B cell (primary cell): ENCODE measurements at regions not wholly inside any gene's neighbourhood (a gene's known extent, or its start where the extent isn't known, plus 50 kb on each side); places are given as distances from the start of the nearest gene placed in this dataset.

Source experiments
- ATAC-seq: fragments of 200-7000 bp; cut with Tn5 transposase; one replicate; pipeline ENCODE4 v1.10.0; 2021; ENCODE audit warnings: low read depth, mild to moderate bottlenecking, moderate number of reproducible peaks, moderate library complexity
- CTCF ChIA-PET: fragments of 350-600 bp; sonication (Branson Sonifier 250); formaldehyde crosslinking; loops from one replicate; lab custom pipeline; 2021; ENCODE audit warnings: antibody characterized with exemption, inconsistent platforms; lab: Charles Lee
- POLR2A ChIA-PET: fragments of 350-600 bp; sonication (Branson Sonifier 250); formaldehyde crosslinking; loops from one replicate; lab custom pipeline; 2021; ENCODE audit warnings: antibody characterized with exemption; lab: Charles Lee
- DNase-seq: peaks from one replicate; pipeline ENCODE4 v3.0.0; 2013
- H2AFZ ChIP-seq: 2 replicates; pipeline ENCODE4 v1.6.1; 2012; ENCODE audit warnings: mild to moderate bottlenecking, low read depth, low read length; ENCODE audit not compliant: insufficient read depth, poor library complexity, severe bottlenecking
- H3K27ac ChIP-seq, 2 donors: 1 replicate in 1 of 2; 2 replicates in 1 of 2; pipeline ENCODE4 v1.5.1; 2012 to 2013; ENCODE audit warnings: low read length in 2 of 2, mild to moderate bottlenecking in 2 of 2, moderate library complexity in 1 of 2
- H3K27me3 ChIP-seq, 4 experiments: fragments of 200-600 bp in 1 of 4; sonication (generic) in 1 of 4; replicated peaks in 1 of 4; 1 replicate in 2 of 4; 2 replicates in 2 of 4; pipeline versions ENCODE4 v1.6.1 to v1.7.0; 2013 to 2016; ENCODE audit warnings: low read length in 3 of 4, mild to moderate bottlenecking in 2 of 4, mixed read lengths in 1 of 4, moderate library complexity in 1 of 4; ENCODE audit not compliant: insufficient read depth in 4 of 4, control insufficient read depth in 3 of 4; ENCODE audit errors: control extremely low read depth in 1 of 4
- H3K36me3 ChIP-seq, 2 experiments: replicated peaks in 1 of 2; 1 replicate in 1 of 2; 2 replicates in 1 of 2; pipeline versions ENCODE4 v1.6.1 to v1.7.1; 2013; ENCODE audit warnings: low read length in 1 of 2; ENCODE audit not compliant: insufficient read depth in 2 of 2, control insufficient read depth in 1 of 2; ENCODE audit errors: control extremely low read depth in 1 of 2, extremely low read depth in 1 of 2
- H3K4me1 ChIP-seq, 2 donors: fragments of 200-600 bp in 1 of 2; sonication (generic) in 1 of 2; 1 replicate in 1 of 2; 2 replicates in 1 of 2; pipeline versions ENCODE4 v1.5.1 to v1.6.1; 2013 to 2017; ENCODE audit warnings: low read length in 2 of 2; ENCODE audit not compliant: control insufficient read depth in 2 of 2, insufficient read depth in 2 of 2
- H3K4me2 ChIP-seq: replicated peaks from 2 replicates; pipeline ENCODE3; 2012; ENCODE audit warnings: mild to moderate bottlenecking, low read depth, low read length; ENCODE audit not compliant: poor library complexity, severe bottlenecking
- H3K4me3 ChIP-seq, 5 experiments: fragments of 200-600 bp in 1 of 5; sonication (generic) in 1 of 5; 1 replicate in 3 of 5; 2 replicates in 2 of 5; pipeline versions ENCODE4 v1.5.1 to v1.7.0; 2011 to 2016; ENCODE audit warnings: low read length in 4 of 5, mild to moderate bottlenecking in 4 of 5, low read depth in 2 of 5, control low read depth in 1 of 5, moderate library complexity in 1 of 5; ENCODE audit not compliant: insufficient read depth in 1 of 5; ENCODE audit errors: control extremely low read depth in 1 of 5, extremely low read depth in 1 of 5
- H3K79me2 ChIP-seq: fragments of 200-600 bp; sonication (generic); one replicate; pipeline ENCODE4 v1.6.0; 2016; ENCODE audit warnings: low read length; ENCODE audit not compliant: control insufficient read depth, insufficient read depth
- H3K9ac ChIP-seq: fragments of 200-600 bp; sonication (generic); 2 replicates; pipeline ENCODE4 v1.6.1; 2017; ENCODE audit warnings: mild to moderate bottlenecking, low read length, moderate library complexity
- H3K9me3 ChIP-seq, 3 donors: one replicate each; pipeline versions ENCODE4 v1.6.1 to v1.7.1; 2013; ENCODE audit warnings: low read length in 2 of 3; ENCODE audit not compliant: control insufficient read depth in 2 of 3, insufficient read depth in 1 of 3; ENCODE audit errors: control extremely low read depth in 1 of 3
- H4K20me1 ChIP-seq: 2 replicates; pipeline ENCODE4 v1.6.0; 2012; ENCODE audit warnings: mild to moderate bottlenecking, low read length; ENCODE audit not compliant: insufficient read depth, control insufficient read depth, poor library complexity, severe bottlenecking
- H3K27ac Mint-ChIP-seq: one replicate; pipeline ENCODE4 v1.8.0; 2021; ENCODE audit warnings: mixed read lengths
- H3K27me3 Mint-ChIP-seq: one replicate; pipeline ENCODE4 v1.8.0; 2021; ENCODE audit warnings: mixed read lengths
- H3K4me1 Mint-ChIP-seq: one replicate; pipeline ENCODE4 v1.8.0; 2021; ENCODE audit warnings: mixed read lengths
- H3K4me3 Mint-ChIP-seq: one replicate; pipeline ENCODE4 v1.8.0; 2021; ENCODE audit warnings: mixed read lengths
- H3K9me3 Mint-ChIP-seq: one replicate; pipeline ENCODE4 v1.8.0; 2022; ENCODE audit warnings: mixed read lengths; ENCODE audit not compliant: insufficient read depth
- CTCF ChIP-seq: fragments of 200-600 bp; IDR thresholded peaks from one replicate; pipeline ENCODE4 v1.8.0; 2022; ENCODE audit warnings: antibody characterized with exemption, mild to moderate bottlenecking
- EZH2 ChIP-seq: IDR thresholded peaks from 2 replicates; pipeline ENCODE4 v1.6.1; 2012; ENCODE audit warnings: borderline replicate concordance, low read depth, mild to moderate bottlenecking, moderate library complexity, low read length; ENCODE audit not compliant: insufficient read depth, poor library complexity, severe bottlenecking
- WGBS: methylation state at CpG from one replicate; pipeline ENCODE4 v1.1.5; 2013; ENCODE audit warnings: missing lambda C conversion rate; ENCODE audit not compliant: insufficient coverage; 5-methylcytosine and 5-hydroxymethylcytosine counted together
- intact Hi-C: fragments of 100-400 bp; cut with micrococcal nuclease; formaldehyde crosslinking; loops from one replicate; pipeline ENCODE4 v1.10.0; 2022

DNA sequence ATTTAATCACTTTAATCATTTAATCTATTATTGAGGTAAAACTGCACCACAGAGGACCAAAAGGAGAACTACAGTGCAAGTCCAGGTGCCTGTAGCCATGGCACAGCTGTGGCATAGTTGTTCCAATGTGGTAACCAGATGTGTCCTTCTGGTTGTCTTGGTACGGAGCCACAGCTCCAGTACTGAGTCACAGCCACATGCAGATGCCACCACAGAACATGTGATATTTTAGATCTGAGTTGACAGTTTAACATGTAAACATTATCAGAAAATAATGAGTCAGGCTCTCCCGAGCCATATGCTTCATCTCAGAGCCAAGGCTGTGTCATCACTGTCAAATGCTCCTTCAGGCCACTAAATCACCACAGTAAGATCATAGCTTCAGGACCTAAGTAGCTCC lies 56.4 kb upstream of the RGS7 start:
- Histone ChIP-seq H3K27ac (no peak overlapping the region), H4K20me1 (no peaks in the 10 kb centered on the region), H3K9me3 (no peaks in the 10 kb centered on the region), H3K4me2 (no peak overlapping the region), H3K4me1 (no peaks in the 10 kb centered on the region), H3K4me3 (no peak overlapping the region), H3K36me3 (no peaks in the 10 kb centered on the region), H3K27me3 (no peaks in the 10 kb centered on the region), H3K9ac (no peak overlapping the region), H2AFZ (no peak overlapping the region), H3K79me2 (no peaks in the 10 kb centered on the region)
- H3K9me3 Mint-ChIP-seq, result no peaks in the 10 kb centered on the region
- WGBS, result 50% methylated on average over 1 of the region's 2 CpGs
- no peak for DNase-seq
- H3K27me3 Mint-ChIP-seq, result peaks cover 29% of the 10 kb centered on the region
- intact Hi-C loops, result no loop called here
- POLR2A ChIA-PET, result no interaction called here
- H3K4me1 Mint-ChIP-seq, result no peaks in the 10 kb centered on the region
- no peak for ATAC-seq
- TF ChIP-seq CTCF, result no peak
- no peak for TF ChIP-seq EZH2
- no peak overlapping the region for H3K27ac Mint-ChIP-seq
- CTCF ChIA-PET, result no interaction called here
- H3K4me3 Mint-ChIP-seq, result no peak overlapping the region

- POLR2A ChIA-PET, result no interaction called here
These were observed 55.6 kb upstream of the RGS7 start for GRCh38 chr1:241412646-241413045.

More at GRCh38 chr1:241412646-241413045, 55.6 kb upstream of the RGS7 start:
- H3K27me3 Mint-ChIP-seq, result peaks cover 22% of the 10 kb centered on the region
- 78% methylated on average over 4 of the region's 4 CpGs for WGBS
- CTCF ChIA-PET, result no interaction called here
- no peak overlapping the region for H2AFZ ChIP-seq
- H3K4me1 Mint-ChIP-seq, result no peaks in the 10 kb centered on the region
- no peak for TF ChIP-seq EZH2
- no peak for TF ChIP-seq CTCF
- no peak overlapping the region for H3K4me3 ChIP-seq
- no peak overlapping the region for H3K9ac ChIP-seq
- H4K20me1 ChIP-seq, result no peaks in the 10 kb centered on the region
- H3K79me2 ChIP-seq, result no peaks in the 10 kb centered on the region
- H3K4me1 ChIP-seq, result no peaks in the 10 kb centered on the region
- no peak overlapping the region for H3K4me3 Mint-ChIP-seq
- no peak overlapping the region for H3K27ac ChIP-seq
- H3K36me3 ChIP-seq, result no peaks in the 10 kb centered on the region
- ATAC-seq (no peak), DNase-seq (no peak)
- H3K27ac Mint-ChIP-seq, result no peak overlapping the region
- H3K27me3 ChIP-seq, result peaks cover 0 to 3% (median 0%) of the 10 kb centered on the region in 4 experiments
- H3K4me2 ChIP-seq, result no peak overlapping the region
- no peaks in the 10 kb centered on the region for H3K9me3 ChIP-seq
- intact Hi-C loops, result no loop called here
- no peaks in the 10 kb centered on the region for H3K9me3 Mint-ChIP-seq
